ENCODE measurements at regions not wholly inside any gene's neighbourhood (a gene's known extent, or its start where the extent isn't known, plus 50 kb on each side); places are given as distances from the start of the nearest gene placed in this dataset.

- Histone ChIP-seq H3K4me1 (ENCODE audit: control insufficient read depth in 2 of 2, insufficient read depth in 1 of 2, low read depth in 1 of 2, low read length in 2 of 2) (no peaks in the 10 kb centered on the region), H2BK15ac (ENCODE audit: low read length) (no peak overlapping the region), H3K27ac (replicated peaks; ENCODE audit: low read length) (no peak overlapping the region), H4K8ac (ENCODE audit: low read depth, low read length) (no peak overlapping the region), H3K4ac (ENCODE audit: low read length) (no peak overlapping the region), H3K27me3 (ENCODE audit: control insufficient read depth in 3 of 3, insufficient read depth in 3 of 3, low read depth in 1 of 3, low read length in 3 of 3) (no peaks in the 10 kb centered on the region), H2BK120ac (ENCODE audit: low read depth, low read length) (no peak overlapping the region), H3K9me3 (replicated peaks in 1 of 2; ENCODE audit: control insufficient read depth in 2 of 2, insufficient read depth in 1 of 2, low read depth in 1 of 2, low read length in 2 of 2) (no peaks in the 10 kb centered on the region), H3K14ac (ENCODE audit: low read length) (no peak overlapping the region), H3K23ac (ENCODE audit: low read depth, low read length, poor library complexity) (no peak overlapping the region), H2AFZ (ENCODE audit: low read length) (no peak overlapping the region), H4K91ac (ENCODE audit: low read depth, low read length, poor library complexity) (no peak overlapping the region), H3K36me3 (replicated peaks in 1 of 2; ENCODE audit: control insufficient read depth in 2 of 2, insufficient read depth in 2 of 2, low read length in 2 of 2) (no peaks in the 10 kb centered on the region), H3K18ac (ENCODE audit: low read length) (no peak overlapping the region), H2BK5ac (ENCODE audit: low read length) (no peak overlapping the region), H2AK5ac (ENCODE audit: low read depth, low read length) (no peak overlapping the region), H2BK12ac (ENCODE audit: low read length) (no peak overlapping the region), H3K79me1 (ENCODE audit: low read depth, low read length) (no peaks in the 10 kb centered on the region), H3K9ac (ENCODE audit: low read depth, low read length, poor library complexity) (no peak overlapping the region), H3K4me2 (ENCODE audit: insufficient read depth, low read length, poor library complexity, severe bottlenecking) (no peak overlapping the region), H3K4me3 (ENCODE audit: low read length in 2 of 2) (no peak overlapping the region)
- DNase-seq (ENCODE audit: low spot score): no peak
- WGBS, 2 donors (ENCODE audit: extremely low coverage in 2 of 2, insufficient read length in 2 of 2, insufficient replicate concordance in 1 of 2): no CpG with 5 or more reads among the region's 3 CpGs
These were observed 113.1 kb upstream of the RGS18 start for GRCh38 chr1:192045131-192045530.

GRCh38 chr1:192053531-192053971 lies 104.7 kb upstream of the RGS18 start:
- no peak overlapping the region for H2AFZ ChIP-seq (ENCODE audit: low read length)
- DNase-seq (ENCODE audit: low spot score): no peak
- no peak overlapping the region for H3K14ac ChIP-seq (ENCODE audit: low read length)
- H2BK12ac ChIP-seq (ENCODE audit: low read length): no peak overlapping the region
- no peaks in the 10 kb centered on the region for H3K9me3 ChIP-seq (replicated peaks in 1 of 2; ENCODE audit: control insufficient read depth in 2 of 2, insufficient read depth in 1 of 2, low read depth in 1 of 2, low read length in 2 of 2)
- no peak overlapping the region for H2BK5ac ChIP-seq (ENCODE audit: low read length)
- H3K4me1 ChIP-seq (ENCODE audit: control insufficient read depth in 2 of 2, insufficient read depth in 1 of 2, low read depth in 1 of 2, low read length in 2 of 2): no peaks in the 10 kb centered on the region
- H3K36me3 ChIP-seq (replicated peaks in 1 of 2; ENCODE audit: control insufficient read depth in 2 of 2, insufficient read depth in 2 of 2, low read length in 2 of 2): no peaks in the 10 kb centered on the region
- H2BK120ac ChIP-seq (ENCODE audit: low read depth, low read length): no peak overlapping the region
- H3K4ac ChIP-seq (ENCODE audit: low read length): no peak overlapping the region
- H2AK5ac ChIP-seq (ENCODE audit: low read depth, low read length): no peak overlapping the region
- no peak overlapping the region for H4K91ac ChIP-seq (ENCODE audit: low read depth, low read length, poor library complexity)
- H4K8ac ChIP-seq (ENCODE audit: low read depth, low read length): no peak overlapping the region
- H3K79me1 ChIP-seq (ENCODE audit: low read depth, low read length): no peaks in the 10 kb centered on the region
- H3K4me3 ChIP-seq (ENCODE audit: low read length in 2 of 2): no peak overlapping the region
- no peak overlapping the region for H3K27ac ChIP-seq (replicated peaks; ENCODE audit: low read length)
- no peak overlapping the region for H3K9ac ChIP-seq (ENCODE audit: low read depth, low read length, poor library complexity)
- H2BK15ac ChIP-seq (ENCODE audit: low read length): no peak overlapping the region
- H3K18ac ChIP-seq (ENCODE audit: low read length): no peak overlapping the region
- H3K4me2 ChIP-seq (ENCODE audit: insufficient read depth, low read length, poor library complexity, severe bottlenecking): no peak overlapping the region
- no CpG with 5 or more reads among the region's 2 CpGs for WGBS, 2 donors (ENCODE audit: extremely low coverage in 2 of 2, insufficient read length in 2 of 2, insufficient replicate concordance in 1 of 2)
- H3K27me3 ChIP-seq (ENCODE audit: control insufficient read depth in 3 of 3, insufficient read depth in 3 of 3, low read depth in 1 of 3, low read length in 3 of 3): no peaks in the 10 kb centered on the region
- H3K23ac ChIP-seq (ENCODE audit: low read depth, low read length, poor library complexity): no peak overlapping the region

- H2BK12ac ChIP-seq (ENCODE audit: low read length): no peak overlapping the region
- no peak overlapping the region for H3K27ac ChIP-seq (replicated peaks; ENCODE audit: low read length)
- no peak overlapping the region for H2BK5ac ChIP-seq (ENCODE audit: low read length)
- no peak overlapping the region for H3K4me3 ChIP-seq (ENCODE audit: low read length in 2 of 2)
- H3K36me3 ChIP-seq (replicated peaks in 1 of 2; ENCODE audit: control insufficient read depth in 2 of 2, insufficient read depth in 2 of 2, low read length in 2 of 2): no peaks in the 10 kb centered on the region
- WGBS, 2 donors (ENCODE audit: extremely low coverage in 2 of 2, insufficient read length in 2 of 2, insufficient replicate concordance in 1 of 2): no CpG with 5 or more reads among the region's 2 CpGs
- H2BK120ac ChIP-seq (ENCODE audit: low read depth, low read length): no peak overlapping the region
- H2AFZ ChIP-seq (ENCODE audit: low read length): no peak overlapping the region
- H3K4ac ChIP-seq (ENCODE audit: low read length): no peak overlapping the region
- no peaks in the 10 kb centered on the region for H3K4me1 ChIP-seq (ENCODE audit: control insufficient read depth in 2 of 2, insufficient read depth in 1 of 2, low read depth in 1 of 2, low read length in 2 of 2)
- no peak overlapping the region for H2AK5ac ChIP-seq (ENCODE audit: low read depth, low read length)
- no peak overlapping the region for H4K91ac ChIP-seq (ENCODE audit: low read depth, low read length, poor library complexity)
- H3K4me2 ChIP-seq (ENCODE audit: insufficient read depth, low read length, poor library complexity, severe bottlenecking): no peak overlapping the region
- H2BK15ac ChIP-seq (ENCODE audit: low read length): no peak overlapping the region
- DNase-seq (ENCODE audit: low spot score): no peak
- H3K9ac ChIP-seq (ENCODE audit: low read depth, low read length, poor library complexity): no peak overlapping the region
- H3K18ac ChIP-seq (ENCODE audit: low read length): no peak overlapping the region
- no peaks in the 10 kb centered on the region for H3K27me3 ChIP-seq (ENCODE audit: control insufficient read depth in 3 of 3, insufficient read depth in 3 of 3, low read depth in 1 of 3, low read length in 3 of 3)
- no peak overlapping the region for H4K8ac ChIP-seq (ENCODE audit: low read depth, low read length)
- H3K14ac ChIP-seq (ENCODE audit: low read length): no peak overlapping the region
- H3K79me1 ChIP-seq (ENCODE audit: low read depth, low read length): no peaks in the 10 kb centered on the region
- no peak overlapping the region for H3K23ac ChIP-seq (ENCODE audit: low read depth, low read length, poor library complexity)
- H3K9me3 ChIP-seq (replicated peaks in 1 of 2; ENCODE audit: control insufficient read depth in 2 of 2, insufficient read depth in 1 of 2, low read depth in 1 of 2, low read length in 2 of 2): no peaks in the 10 kb centered on the region
These were observed 100.5 kb upstream of the RGS18 start for GRCh38 chr1:192057766-192058165.

- Histone ChIP-seq H3K9me3 (replicated peaks in 1 of 2; ENCODE audit: control insufficient read depth in 2 of 2, insufficient read depth in 1 of 2, low read depth in 1 of 2, low read length in 2 of 2) (no peaks in the 10 kb centered on the region), H3K27ac (replicated peaks; ENCODE audit: low read length) (no peak overlapping the region), H3K27me3 (ENCODE audit: control insufficient read depth in 3 of 3, insufficient read depth in 3 of 3, low read depth in 1 of 3, low read length in 3 of 3) (no peaks in the 10 kb centered on the region), H2AK5ac (ENCODE audit: low read depth, low read length) (no peak overlapping the region), H3K4me2 (ENCODE audit: insufficient read depth, low read length, poor library complexity, severe bottlenecking) (no peak overlapping the region), H4K91ac (ENCODE audit: low read depth, low read length, poor library complexity) (no peak overlapping the region), H2BK5ac (ENCODE audit: low read length) (no peak overlapping the region), H3K79me1 (ENCODE audit: low read depth, low read length) (no peaks in the 10 kb centered on the region), H2BK12ac (ENCODE audit: low read length) (no peak overlapping the region), H2AFZ (ENCODE audit: low read length) (no peak overlapping the region), H3K18ac (ENCODE audit: low read length) (no peak overlapping the region), H2BK15ac (ENCODE audit: low read length) (no peak overlapping the region), H2BK120ac (ENCODE audit: low read depth, low read length) (no peak overlapping the region), H3K4ac (ENCODE audit: low read length) (no peak overlapping the region), H3K4me3 (ENCODE audit: low read length in 2 of 2) (no peak overlapping the region), H3K9ac (ENCODE audit: low read depth, low read length, poor library complexity) (no peak overlapping the region), H3K36me3 (replicated peaks in 1 of 2; ENCODE audit: control insufficient read depth in 2 of 2, insufficient read depth in 2 of 2, low read length in 2 of 2) (no peaks in the 10 kb centered on the region), H3K23ac (ENCODE audit: low read depth, low read length, poor library complexity) (no peak overlapping the region), H4K8ac (ENCODE audit: low read depth, low read length) (no peak overlapping the region), H3K14ac (ENCODE audit: low read length) (no peak overlapping the region), H3K4me1 (ENCODE audit: control insufficient read depth in 2 of 2, insufficient read depth in 1 of 2, low read depth in 1 of 2, low read length in 2 of 2) (no peaks in the 10 kb centered on the region)
- no peak for DNase-seq (ENCODE audit: low spot score)
- WGBS, 2 donors (ENCODE audit: extremely low coverage in 2 of 2, insufficient read length in 2 of 2, insufficient replicate concordance in 1 of 2): no CpG with 5 or more reads among the region's 1 CpG
These were observed 98.9 kb upstream of the RGS18 start for GRCh38 chr1:192059407-192059806.

All from neuronal stem cell (in vitro differentiated cells).